ENCODE measurements at regions not wholly inside any gene's neighbourhood (a gene's known extent, or its start where the extent isn't known, plus 50 kb on each side); places are given as distances from the start of the nearest gene placed in this dataset.

DNA sequence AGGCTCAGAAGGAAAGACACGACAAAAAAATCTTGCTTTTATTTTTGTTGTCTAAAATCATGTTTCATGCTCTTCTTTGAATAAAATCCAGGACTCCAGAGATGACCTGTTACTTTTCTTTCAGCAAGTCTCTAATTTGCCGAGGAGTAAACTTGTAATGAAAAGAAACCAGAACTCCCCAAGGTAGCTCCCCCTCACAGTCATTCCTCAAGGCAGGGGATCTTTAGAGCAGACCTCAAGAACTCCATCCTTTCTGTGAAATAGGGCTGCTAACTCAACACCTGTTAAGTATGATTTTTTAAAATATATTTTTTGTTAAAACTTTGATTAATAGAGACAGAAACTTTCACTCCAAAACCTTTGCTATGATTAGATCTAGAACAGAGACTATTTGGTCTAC is 82.7 kb upstream of the ABCD3 start:
- no peak for TF ChIP-seq POLR2AphosphoS5 (IDR thresholded peaks at IDR 0.05; ENCODE audit: borderline replicate concordance, low read depth, low read length)
- no peak for TF ChIP-seq EZH2 (IDR thresholded peaks at IDR 0.05)

All from SK-N-MC (cell line).